ENCODE measurements at regions not wholly inside any gene's neighbourhood (a gene's known extent, or its start where the extent isn't known, plus 50 kb on each side); places are given as distances from the start of the nearest gene placed in this dataset.

DNA sequence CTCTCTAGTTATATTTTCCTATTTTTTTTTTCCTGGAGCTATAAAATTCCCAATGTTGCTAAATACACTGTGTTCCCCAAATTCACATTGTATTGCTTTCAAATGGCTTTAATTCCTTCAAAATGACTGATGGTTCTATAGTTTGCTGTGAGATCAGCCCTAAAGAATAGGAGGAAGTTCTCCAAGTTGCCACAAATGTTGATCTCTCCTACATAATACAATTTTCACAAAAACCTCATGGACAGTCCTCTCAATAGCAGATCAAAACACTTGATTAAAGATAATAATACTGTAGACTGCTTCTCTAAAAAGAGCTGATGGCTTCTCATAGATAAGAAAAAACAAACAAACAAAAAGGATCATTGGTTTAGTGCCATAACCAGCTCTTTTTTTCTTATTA is 97.8 kb upstream of the CAV2 start:
- ChIA-PET CTCF (no interaction called here), POLR2A (no interaction called here)
- DNase-seq (ENCODE audit: low read depth, low spot score), result no peak
- Histone ChIP-seq H3K4me3 (ENCODE audit: low read depth in 2 of 2, low read length in 2 of 2) (no peak overlapping the region), H3K36me3 (ENCODE audit: control insufficient read depth, insufficient read depth, low read length) (no peaks in the 10 kb centered on the region), H3K27me3 (ENCODE audit: control insufficient read depth, insufficient read depth, low read length) (no peaks in the 10 kb centered on the region), H3K9me3 (ENCODE audit: control insufficient read depth, insufficient read depth, low read depth, low read length) (no peaks in the 10 kb centered on the region; the same call in 1 of the 2 replicates), H3K27ac (ENCODE audit: low read length) (peak overlapping the region; percentile 93; the same call in 1 of the 2 replicates), H3K4me1 (ENCODE audit: control insufficient read depth, insufficient read depth, low read length) (peaks cover 22% of the 10 kb centered on the region)
- intact Hi-C loops (cut with micrococcal nuclease; ENCODE audit: unreplicated experiment) (no loop called here), in situ Hi-C loops (cut with HindIII; ENCODE audit: low pct_unique_long_range_greater_than_20kb, low sequenced_read_pairs) (no loop called here)
- no peak for ATAC-seq
- BruUV-seq (replicated peaks), result no TSS peak
- TF ChIP-seq, protein P1, sequence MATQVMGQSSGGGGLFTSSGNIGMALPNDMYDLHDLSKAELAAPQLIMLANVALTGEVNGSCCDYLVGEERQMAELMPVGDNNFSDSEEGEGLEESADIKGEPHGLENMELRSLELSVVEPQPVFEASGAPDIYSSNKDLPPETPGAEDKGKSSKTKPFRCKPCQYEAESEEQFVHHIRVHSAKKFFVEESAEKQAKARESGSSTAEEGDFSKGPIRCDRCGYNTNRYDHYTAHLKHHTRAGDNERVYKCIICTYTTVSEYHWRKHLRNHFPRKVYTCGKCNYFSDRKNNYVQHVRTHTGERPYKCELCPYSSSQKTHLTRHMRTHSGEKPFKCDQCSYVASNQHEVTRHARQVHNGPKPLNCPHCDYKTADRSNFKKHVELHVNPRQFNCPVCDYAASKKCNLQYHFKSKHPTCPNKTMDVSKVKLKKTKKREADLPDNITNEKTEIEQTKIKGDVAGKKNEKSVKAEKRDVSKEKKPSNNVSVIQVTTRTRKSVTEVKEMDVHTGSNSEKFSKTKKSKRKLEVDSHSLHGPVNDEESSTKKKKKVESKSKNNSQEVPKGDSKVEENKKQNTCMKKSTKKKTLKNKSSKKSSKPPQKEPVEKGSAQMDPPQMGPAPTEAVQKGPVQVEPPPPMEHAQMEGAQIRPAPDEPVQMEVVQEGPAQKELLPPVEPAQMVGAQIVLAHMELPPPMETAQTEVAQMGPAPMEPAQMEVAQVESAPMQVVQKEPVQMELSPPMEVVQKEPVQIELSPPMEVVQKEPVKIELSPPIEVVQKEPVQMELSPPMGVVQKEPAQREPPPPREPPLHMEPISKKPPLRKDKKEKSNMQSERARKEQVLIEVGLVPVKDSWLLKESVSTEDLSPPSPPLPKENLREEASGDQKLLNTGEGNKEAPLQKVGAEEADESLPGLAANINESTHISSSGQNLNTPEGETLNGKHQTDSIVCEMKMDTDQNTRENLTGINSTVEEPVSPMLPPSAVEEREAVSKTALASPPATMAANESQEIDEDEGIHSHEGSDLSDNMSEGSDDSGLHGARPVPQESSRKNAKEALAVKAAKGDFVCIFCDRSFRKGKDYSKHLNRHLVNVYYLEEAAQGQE (IDR thresholded peaks at IDR 0.05; ENCODE audit: insufficient read depth in 1 of 2, low read depth in 2 of 2, low read length in 1 of 2), result no peak
- TF ChIP-seq, protein P2, sequence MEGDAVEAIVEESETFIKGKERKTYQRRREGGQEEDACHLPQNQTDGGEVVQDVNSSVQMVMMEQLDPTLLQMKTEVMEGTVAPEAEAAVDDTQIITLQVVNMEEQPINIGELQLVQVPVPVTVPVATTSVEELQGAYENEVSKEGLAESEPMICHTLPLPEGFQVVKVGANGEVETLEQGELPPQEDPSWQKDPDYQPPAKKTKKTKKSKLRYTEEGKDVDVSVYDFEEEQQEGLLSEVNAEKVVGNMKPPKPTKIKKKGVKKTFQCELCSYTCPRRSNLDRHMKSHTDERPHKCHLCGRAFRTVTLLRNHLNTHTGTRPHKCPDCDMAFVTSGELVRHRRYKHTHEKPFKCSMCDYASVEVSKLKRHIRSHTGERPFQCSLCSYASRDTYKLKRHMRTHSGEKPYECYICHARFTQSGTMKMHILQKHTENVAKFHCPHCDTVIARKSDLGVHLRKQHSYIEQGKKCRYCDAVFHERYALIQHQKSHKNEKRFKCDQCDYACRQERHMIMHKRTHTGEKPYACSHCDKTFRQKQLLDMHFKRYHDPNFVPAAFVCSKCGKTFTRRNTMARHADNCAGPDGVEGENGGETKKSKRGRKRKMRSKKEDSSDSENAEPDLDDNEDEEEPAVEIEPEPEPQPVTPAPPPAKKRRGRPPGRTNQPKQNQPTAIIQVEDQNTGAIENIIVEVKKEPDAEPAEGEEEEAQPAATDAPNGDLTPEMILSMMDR (IDR thresholded peaks at IDR 0.05), result no peak
- no peak for TF ChIP-seq SIN3A (IDR thresholded peaks at IDR 0.05; ENCODE audit: borderline replicate concordance, insufficient read depth, low read depth, low read length)
- no peak for TF ChIP-seq POLR2AphosphoS5 (IDR thresholded peaks at IDR 0.05; ENCODE audit: low read depth, low read length)
- no peak for TF ChIP-seq TCF7L2 (IDR thresholded peaks at IDR 0.05; ENCODE audit: low read depth, low read length)

DNA sequence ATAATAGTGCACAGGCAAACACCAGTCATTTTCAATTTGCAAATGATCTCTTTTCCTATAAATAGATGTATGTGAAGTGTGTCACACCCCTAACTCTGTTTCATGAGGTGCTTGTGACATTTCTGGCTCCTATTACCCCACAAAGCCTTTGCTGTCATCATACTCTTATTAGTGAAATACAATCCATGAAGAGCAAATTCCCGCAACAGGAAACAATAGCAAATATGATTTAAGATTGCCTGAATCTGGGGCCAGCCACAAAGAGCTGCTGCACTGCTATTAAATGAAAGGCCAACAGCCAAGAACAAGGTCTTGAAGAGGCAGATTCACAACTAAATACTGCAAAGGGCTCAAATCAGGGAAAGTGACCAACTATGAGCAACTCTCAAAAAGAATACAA is 96.3 kb upstream of the CAV2 start:
- ChIA-PET POLR2A (interaction anchor here (0.6 kb wide), 1 partner anchor 462 kb away, joined by 3 read pairs; no protein-coding TSS in a partner anchor), CTCF (no interaction called here)
- BruUV-seq (replicated peaks), result no TSS peak
- Histone ChIP-seq H3K27me3 (ENCODE audit: control insufficient read depth, insufficient read depth, low read length) (no peaks in the 10 kb centered on the region), H3K4me3 (ENCODE audit: low read depth in 2 of 2, low read length in 2 of 2) (no peak overlapping the region), H3K36me3 (ENCODE audit: control insufficient read depth, insufficient read depth, low read length) (no peaks in the 10 kb centered on the region), H3K9me3 (ENCODE audit: control insufficient read depth, insufficient read depth, low read depth, low read length) (no peaks in the 10 kb centered on the region), H3K27ac (ENCODE audit: low read length) (peak overlapping the region; percentile 93; the same call in 1 of the 2 replicates), H3K4me1 (ENCODE audit: control insufficient read depth, insufficient read depth, low read length) (peaks cover 16% of the 10 kb centered on the region)
- intact Hi-C loops (cut with micrococcal nuclease; ENCODE audit: unreplicated experiment) (no loop called here), in situ Hi-C loops (cut with HindIII; ENCODE audit: low pct_unique_long_range_greater_than_20kb, low sequenced_read_pairs) (no loop called here)
- no peak for TF ChIP-seq POLR2AphosphoS5 (IDR thresholded peaks at IDR 0.05; ENCODE audit: low read depth, low read length)
- no peak for TF ChIP-seq TCF7L2 (IDR thresholded peaks at IDR 0.05; ENCODE audit: low read depth, low read length)
- TF ChIP-seq, protein P2 (IDR thresholded peaks at IDR 0.05), result no peak
- TF ChIP-seq, protein P1 (IDR thresholded peaks at IDR 0.05; ENCODE audit: insufficient read depth in 1 of 2, low read depth in 2 of 2, low read length in 1 of 2), result no peak
- no peak for TF ChIP-seq SIN3A (IDR thresholded peaks at IDR 0.05; ENCODE audit: borderline replicate concordance, insufficient read depth, low read depth, low read length)
- no peak for ATAC-seq
- DNase-seq (ENCODE audit: low read depth, low spot score), result no peak
